ENCODE measurements at regions not wholly inside any gene's neighbourhood (a gene's known extent, or its start where the extent isn't known, plus 50 kb on each side); places are given as distances from the start of the nearest gene placed in this dataset.
"Not testable (repeated sequence)": the region's sequence is repeated elsewhere in the genome, so short reads cannot be mapped to it uniquely, and the experiment has no call there.

GRCh38 chr2:136319651-136320050 lies 201.7 kb upstream of the CXCR4 start:
- Histone ChIP-seq H3K9me3 (no peaks in the 10 kb centered on the region), H3K36me3 (no peaks in the 10 kb centered on the region), H3K4me1 (no peaks in the 10 kb centered on the region), H3K27ac (no peak overlapping the region), H3K27me3 (no peaks in the 10 kb centered on the region), H3K4me3 (no peak overlapping the region)
- DNase-seq (ENCODE audit: low spot score in 2 of 2): no peak
- 89% methylated on average over 11 of the region's 11 CpGs for WGBS
- TF ChIP-seq CTCF (IDR thresholded peaks at IDR 0.05) (no peak), POLR2AphosphoS5 (IDR thresholded peaks at IDR 0.05) (no peak), EP300 (IDR thresholded peaks at IDR 0.05) (no peak), POLR2A (IDR thresholded peaks at IDR 0.05) (no peak)

DNA sequence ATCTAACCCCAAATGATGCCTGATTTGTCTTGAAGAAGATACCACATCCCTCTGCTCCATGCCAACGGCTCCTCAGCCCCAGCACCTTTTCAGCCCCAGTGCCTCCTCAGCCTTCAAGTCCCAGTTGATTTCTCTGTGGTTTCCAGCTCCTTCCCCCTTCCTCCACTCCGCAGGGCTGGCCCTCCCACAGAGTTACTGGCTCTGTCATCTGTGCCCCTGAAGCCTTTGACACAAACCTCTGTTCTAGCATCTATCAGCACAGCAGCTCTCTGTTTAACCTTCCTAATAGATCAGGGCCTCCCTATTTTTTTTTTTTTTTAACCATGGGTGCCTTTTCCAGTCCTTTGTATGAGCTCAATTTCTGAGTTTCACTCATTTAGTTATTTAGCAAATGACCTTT lies 201.3 kb upstream of the CXCR4 start:
- Histone ChIP-seq H3K4me3 (no peak overlapping the region), H3K27ac (no peak overlapping the region), H3K36me3 (no peaks in the 10 kb centered on the region), H3K4me1 (no peaks in the 10 kb centered on the region), H3K9me3 (no peaks in the 10 kb centered on the region), H3K27me3 (no peaks in the 10 kb centered on the region)
- whole genome bisulfite sequencing: 48% methylated on average over 2 of the region's 2 CpGs
- TF ChIP-seq POLR2A (IDR thresholded peaks at IDR 0.05): no peak
- TF ChIP-seq CTCF (IDR thresholded peaks at IDR 0.05): no peak
- no peak for TF ChIP-seq EP300 (IDR thresholded peaks at IDR 0.05)
- no peak for TF ChIP-seq POLR2AphosphoS5 (IDR thresholded peaks at IDR 0.05)
- no peak for DNase-seq (ENCODE audit: low spot score in 2 of 2)

GRCh38 chr2:136314240-136314639 lies 196.3 kb upstream of the CXCR4 start:
- no peak overlapping the region for H3K4me3 ChIP-seq
- TF ChIP-seq EP300 (IDR thresholded peaks at IDR 0.05): no peak
- TF ChIP-seq CTCF (IDR thresholded peaks at IDR 0.05): no peak
- TF ChIP-seq POLR2A (IDR thresholded peaks at IDR 0.05): no peak
- TF ChIP-seq POLR2AphosphoS5 (IDR thresholded peaks at IDR 0.05): no peak
- no peak overlapping the region for H3K27ac ChIP-seq
- no peaks in the 10 kb centered on the region for H3K4me1 ChIP-seq
- no peaks in the 10 kb centered on the region for H3K36me3 ChIP-seq
- no peaks in the 10 kb centered on the region for H3K9me3 ChIP-seq
- DNase-seq (ENCODE audit: low spot score in 2 of 2): no peak
- H3K27me3 ChIP-seq: peaks cover 3% of the 10 kb centered on the region

GRCh38 chr2:136312568-136312967 lies 194.6 kb upstream of the CXCR4 start:
- H3K27me3 ChIP-seq; H3K27ac ChIP-seq; H3K36me3 ChIP-seq; H3K4me1 ChIP-seq; DNase-seq (ENCODE audit: low spot score in 2 of 2); H3K9me3 ChIP-seq; H3K4me3 ChIP-seq: not testable (repeated sequence)
- 90% methylated on average over 1 of the region's 1 CpG for WGBS

GRCh38 chr2:136310797-136311603 lies 193.1 kb upstream of the CXCR4 start:
- peaks cover 3% of the 10 kb centered on the region for H3K27me3 ChIP-seq
- TF ChIP-seq EP300 (IDR thresholded peaks at IDR 0.05) (no peak), CTCF (IDR thresholded peaks at IDR 0.05) (no peak), POLR2AphosphoS5 (IDR thresholded peaks at IDR 0.05) (no peak), POLR2A (IDR thresholded peaks at IDR 0.05) (no peak)
- WGBS: 75% methylated on average over 11 of the region's 11 CpGs

More at GRCh38 chr2:136310797-136311603, 193.1 kb upstream of the CXCR4 start:
- H3K4me3 ChIP-seq: no peak overlapping the region
- H3K27ac ChIP-seq: no peak overlapping the region
- no peaks in the 10 kb centered on the region for H3K9me3 ChIP-seq
- no peaks in the 10 kb centered on the region for H3K36me3 ChIP-seq
- H3K4me1 ChIP-seq: no peaks in the 10 kb centered on the region
- no peak for DNase-seq (ENCODE audit: low spot score in 2 of 2)
